Aorta (tissue), 5 donors: ENCODE measurements at regions not wholly inside any gene's neighbourhood (a gene's known extent, or its start where the extent isn't known, plus 50 kb on each side); places are given as distances from the start of the nearest gene placed in this dataset.

Experiments
- ATAC-seq: fragments of 200-7000 bp; cut with Tn5 transposase; one replicate; pipeline ENCODE4 v1.9.1; 2022; ENCODE audit warnings: moderate library complexity; ENCODE audit not compliant: low FRiP score
- DNase-seq, 2 donors: peaks; one replicate each; pipeline ENCODE4 v3.0.0-alpha.2; 2020
- H3K27ac ChIP-seq, 2 donors: one replicate each; pipeline ENCODE4 v1.5.1; 2013; ENCODE audit warnings: low read length in 2 of 2, mild to moderate bottlenecking in 2 of 2, moderate library complexity in 2 of 2, control low read depth in 1 of 2, inconsistent platforms in 1 of 2, low read depth in 1 of 2
- H3K27me3 ChIP-seq, 2 donors: one replicate each; pipeline ENCODE4 v1.6.1; 2013; ENCODE audit warnings: control low read depth in 1 of 2, low read length in 1 of 2, mild to moderate bottlenecking in 1 of 2, moderate library complexity in 1 of 2; ENCODE audit not compliant: insufficient read depth in 2 of 2, control insufficient read depth in 1 of 2
- H3K36me3 ChIP-seq, 2 donors: one replicate each; pipeline ENCODE4 v1.6.1; 2013; ENCODE audit warnings: control low read depth in 1 of 2, low read length in 1 of 2, mild to moderate bottlenecking in 1 of 2; ENCODE audit not compliant: insufficient read depth in 2 of 2, control insufficient read depth in 1 of 2
- H3K4me1 ChIP-seq, 2 donors: one replicate each; pipeline ENCODE4 v1.6.1; 2013; ENCODE audit warnings: low read length in 2 of 2, control low read depth in 1 of 2, mild to moderate bottlenecking in 1 of 2, moderate library complexity in 1 of 2; ENCODE audit not compliant: insufficient read depth in 2 of 2, control insufficient read depth in 1 of 2
- H3K4me3 ChIP-seq, 2 donors: one replicate each; pipeline ENCODE4 v1.5.1; 2013; ENCODE audit warnings: low read length in 2 of 2, control low read depth in 1 of 2, mild to moderate bottlenecking in 1 of 2
- H3K9me3 ChIP-seq: one replicate; pipeline ENCODE4 v1.6.1; 2013; ENCODE audit warnings: mild to moderate bottlenecking, low read length; ENCODE audit not compliant: control insufficient read depth
- WGBS, 2 donors: extraction: QIAGEN DNeasy Blood & Tissue Kit; methylation state at CpG; one replicate each; pipeline ENCODE4 v1.1.7; 2013; 5-methylcytosine and 5-hydroxymethylcytosine counted together
- intact Hi-C, 2 donors: fragments of 100-400 bp; cut with DNase I; formaldehyde crosslinking; loops; one replicate each; pipeline versions ENCODE4 v1.14.2 to v1.15.0; 2022
- donor health status: healthy with polysubstance abuse.
- donor health status: Bipolar disorder and iron deficiency.
- donor health status: DM: no; HTN: no; CAD: no.
- donor health status: DM: no; HTN: no; CAD: no.
- donor health status: DM: yes; HTN: yes; CAD: no.

GRCh38 chr4:95749204-95749603 is 90.7 kb upstream of the PDHA2 start:
- WGBS, 2 donors: 85 to 88% methylated on average over 3 of the region's 3 CpGs
- DNase-seq: no peak
- no peak overlapping the region for H3K4me3 ChIP-seq
- no peaks in the 10 kb centered on the region for H3K4me1 ChIP-seq
- intact Hi-C loops: no loop called here
- H3K9me3 ChIP-seq: peaks cover 1% of the 10 kb centered on the region
- no peaks in the 10 kb centered on the region for H3K36me3 ChIP-seq
- no peak for ATAC-seq
- H3K27me3 ChIP-seq: no peaks in the 10 kb centered on the region
- no peak overlapping the region for H3K27ac ChIP-seq

DNA sequence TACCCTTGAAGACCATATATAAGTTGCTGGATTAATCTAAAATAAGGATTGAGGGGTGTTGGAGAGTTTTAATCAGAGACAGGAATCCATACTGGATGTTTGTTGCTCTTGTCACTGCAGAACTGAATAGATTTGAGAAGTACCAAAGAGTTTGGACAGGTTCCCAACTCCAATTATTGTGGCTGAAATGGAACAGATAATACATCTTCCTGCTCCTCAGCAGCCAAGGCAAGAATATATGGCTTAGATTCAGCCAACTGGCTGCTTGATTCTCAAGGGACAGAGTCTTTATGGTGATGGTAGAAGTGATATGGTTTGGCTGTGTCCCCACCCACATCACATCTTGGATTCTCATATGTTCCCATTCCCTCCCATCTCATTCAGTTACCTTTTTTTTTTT is 97.0 kb upstream of the PDHA2 start:
- ATAC-seq (no peak), DNase-seq (no peak)
- intact Hi-C loops: no loop called here
- no peak overlapping the region for H3K4me3 ChIP-seq
- H3K4me1 ChIP-seq: no peaks in the 10 kb centered on the region
- no peaks in the 10 kb centered on the region for H3K36me3 ChIP-seq
- H3K27me3 ChIP-seq: no peaks in the 10 kb centered on the region
- H3K9me3 ChIP-seq: peaks cover 1% of the 10 kb centered on the region
- no peak overlapping the region for H3K27ac ChIP-seq

- 75 to 93% methylated on average over 1 of the region's 1 CpG for WGBS, 2 donors
- H3K9me3 ChIP-seq: peaks cover 1% of the 10 kb centered on the region
- DNase-seq (no peak), ATAC-seq (no peak)
- no peaks in the 10 kb centered on the region for H3K4me1 ChIP-seq
- no peak overlapping the region for H3K27ac ChIP-seq
- H3K27me3 ChIP-seq: no peaks in the 10 kb centered on the region
- H3K4me3 ChIP-seq: no peak overlapping the region
- H3K36me3 ChIP-seq: no peaks in the 10 kb centered on the region
- intact Hi-C loops: no loop called here
These were observed 97.7 kb upstream of the PDHA2 start for GRCh38 chr4:95742179-95742578.

- H3K9me3 ChIP-seq: no peaks in the 10 kb centered on the region
- no peak overlapping the region for H3K4me3 ChIP-seq
- DNase-seq: no peak
- H3K27me3 ChIP-seq: no peaks in the 10 kb centered on the region
- H3K36me3 ChIP-seq: peaks cover 0 to 2% of the 10 kb centered on the region in 2 donors
- no peaks in the 10 kb centered on the region for H3K4me1 ChIP-seq
- no peak for ATAC-seq
- no peak overlapping the region for H3K27ac ChIP-seq
- intact Hi-C loops: no loop called here
These were observed 107.8 kb upstream of the PDHA2 start for GRCh38 chr4:95732061-95732460.

- H3K27me3 ChIP-seq: no peaks in the 10 kb centered on the region
- no peak overlapping the region for H3K27ac ChIP-seq
- H3K36me3 ChIP-seq: peaks cover 0 to 2% of the 10 kb centered on the region in 2 donors
- no peak overlapping the region for H3K4me3 ChIP-seq
- ATAC-seq: no peak
- H3K9me3 ChIP-seq: no peaks in the 10 kb centered on the region
- no peaks in the 10 kb centered on the region for H3K4me1 ChIP-seq
- intact Hi-C loops: no loop called here
- 48 to 51% methylated on average over 9 of the region's 9 CpGs for WGBS, 2 donors
- no peak for DNase-seq
These were observed 110.3 kb upstream of the PDHA2 start for GRCh38 chr4:95729596-95729995.

GRCh38 chr4:95728145-95728544 is 111.7 kb upstream of the PDHA2 start:
- no peak overlapping the region for H3K4me3 ChIP-seq
- no peak for DNase-seq
- H3K9me3 ChIP-seq: no peaks in the 10 kb centered on the region
- intact Hi-C loops: no loop called here
- no peak overlapping the region for H3K27ac ChIP-seq
- WGBS, 2 donors: 63 to 67% methylated on average over 3 of the region's 3 CpGs
- H3K4me1 ChIP-seq: no peaks in the 10 kb centered on the region
- peaks cover 0 to 2% of the 10 kb centered on the region in 2 donors for H3K36me3 ChIP-seq
- H3K27me3 ChIP-seq: no peaks in the 10 kb centered on the region
- peak; percentile 68 for ATAC-seq

DNA sequence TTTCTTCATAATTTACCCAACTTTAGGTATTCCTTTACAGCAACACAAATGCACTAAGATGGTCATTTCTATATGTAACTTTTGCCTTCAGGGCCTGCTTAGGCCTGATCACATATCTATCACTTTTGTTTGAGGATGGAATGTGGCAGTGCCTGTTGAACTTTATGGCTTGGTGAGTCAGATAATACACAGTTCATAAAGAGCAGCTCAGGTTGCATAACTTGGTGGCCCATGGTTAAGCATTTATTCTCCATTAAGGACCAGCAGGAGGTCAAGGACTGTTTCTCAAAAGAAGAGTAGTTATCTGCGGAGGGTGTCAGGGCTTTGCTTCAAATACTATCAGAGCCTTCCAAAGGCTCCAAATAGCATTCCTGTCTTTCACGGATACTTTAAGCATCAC is 124.1 kb upstream of the PDHA2 start:
- ATAC-seq: no peak
- intact Hi-C loops: no loop called here
- 93% methylated on average over 2 of the region's 2 CpGs for WGBS, 2 donors

DNA sequence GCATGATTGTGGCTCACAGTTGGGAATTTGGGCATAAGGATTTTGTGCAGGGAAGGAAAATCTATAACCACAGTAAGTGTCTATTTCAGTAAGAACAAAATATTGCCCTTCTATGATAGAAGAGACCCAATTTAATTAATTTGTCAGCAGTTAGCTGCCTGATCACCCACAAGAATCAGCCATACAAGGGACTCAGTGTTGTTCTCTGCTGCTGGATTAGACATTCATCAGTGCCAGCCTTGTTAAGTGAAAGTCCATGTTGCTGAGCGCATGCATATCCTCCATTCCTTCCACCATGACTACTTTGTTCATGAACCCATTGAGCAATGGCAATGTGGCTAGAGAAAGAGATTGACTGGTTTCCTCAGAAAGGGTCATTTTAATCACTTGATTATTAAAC is 125.3 kb upstream of the PDHA2 start:
- intact Hi-C loops: no loop called here
- Histone ChIP-seq H3K4me1 (no peaks in the 10 kb centered on the region), H3K36me3 (no peaks in the 10 kb centered on the region), H3K27ac (no peak overlapping the region), H3K9me3 (no peaks in the 10 kb centered on the region), H3K4me3 (no peak overlapping the region), H3K27me3 (no peaks in the 10 kb centered on the region)
- 92 to 98% methylated on average over 1 of the region's 1 CpG for WGBS, 2 donors
- DNase-seq (no peak), ATAC-seq (no peak)

More for the DNA sequence above, 124.1 kb upstream of the PDHA2 start:
- Histone ChIP-seq H3K9me3 (no peaks in the 10 kb centered on the region), H3K4me1 (no peaks in the 10 kb centered on the region), H3K27ac (no peak overlapping the region), H3K36me3 (no peaks in the 10 kb centered on the region), H3K4me3 (no peak overlapping the region), H3K27me3 (no peaks in the 10 kb centered on the region)
- no peak for DNase-seq

GRCh38 chr4:95705323-95705722 is 134.6 kb upstream of the PDHA2 start:
- Histone ChIP-seq H3K9me3 (no peaks in the 10 kb centered on the region), H3K27ac (no peak overlapping the region), H3K36me3 (no peaks in the 10 kb centered on the region), H3K4me1 (no peaks in the 10 kb centered on the region), H3K4me3 (no peak overlapping the region), H3K27me3 (no peaks in the 10 kb centered on the region)
- ATAC-seq (no peak), DNase-seq (no peak)
- intact Hi-C loops: no loop called here
